GM23248 (cell line): ENCODE measurements at regions not wholly inside any gene's neighbourhood (a gene's known extent, or its start where the extent isn't known, plus 50 kb on each side); places are given as distances from the start of the nearest gene placed in this dataset.
"Not testable (repeated sequence)": the region's sequence is repeated elsewhere in the genome, so short reads cannot be mapped to it uniquely, and the experiment has no call there.

Source experiments
- DNase-seq: peaks from one replicate; pipeline ENCODE4 v3.0.0-alpha.2; 2015
- H2AFZ ChIP-seq: fragments of 200-600 bp; sonication (generic); 2 replicates; pipeline ENCODE4 v1.6.1; 2016; ENCODE audit warnings: antibody characterized with exemption
- H3F3A ChIP-seq: fragments of 200-600 bp; sonication (generic); 2 replicates; pipeline ENCODE4 v1.6.1; 2016; ENCODE audit warnings: mild to moderate bottlenecking, antibody characterized with exemption, mixed run types; ENCODE audit not compliant: insufficient read depth
- H3K27ac ChIP-seq: fragments of 200-600 bp; sonication (generic); 2 replicates; pipeline ENCODE4 v1.5.1; 2016; ENCODE audit warnings: mild to moderate bottlenecking
- H3K27me3 ChIP-seq: fragments of 200-600 bp; sonication (generic); replicated peaks from 2 replicates; pipeline ENCODE4 v1.6.1; 2016; ENCODE audit warnings: mild to moderate bottlenecking; ENCODE audit not compliant: insufficient read depth
- H3K36me3 ChIP-seq: fragments of 200-600 bp; sonication (generic); 2 replicates; pipeline ENCODE4 v1.6.1; 2016; ENCODE audit warnings: low read depth, mild to moderate bottlenecking
- H3K4me1 ChIP-seq: fragments of 200-600 bp; sonication (generic); 2 replicates; pipeline ENCODE4 v1.6.1; 2016; ENCODE audit warnings: mild to moderate bottlenecking; ENCODE audit not compliant: insufficient read depth
- H3K4me2 ChIP-seq: fragments of 200-600 bp; sonication (generic); one replicate; pipeline ENCODE4 v1.6.1; 2016; ENCODE audit warnings: mild to moderate bottlenecking; ENCODE audit not compliant: unreplicated experiment
- H3K4me3 ChIP-seq: fragments of 200-600 bp; sonication (generic); 2 replicates; pipeline ENCODE4 v1.5.1; 2016; ENCODE audit warnings: mild to moderate bottlenecking
- H3K79me2 ChIP-seq: fragments of 200-600 bp; sonication (generic); 2 replicates; pipeline ENCODE4 v1.6.1; 2016; ENCODE audit warnings: mild to moderate bottlenecking; ENCODE audit not compliant: insufficient read depth
- H3K9ac ChIP-seq: fragments of 200-600 bp; sonication (generic); 2 replicates; pipeline ENCODE4 v1.6.1; 2016; ENCODE audit warnings: mild to moderate bottlenecking
- H3K9me2 ChIP-seq: fragments of 200-600 bp; sonication (generic); 2 replicates; pipeline ENCODE4 v1.6.1; 2016; ENCODE audit warnings: mixed run types, mild to moderate bottlenecking, moderate library complexity; ENCODE audit not compliant: insufficient read depth
- H3K9me3 ChIP-seq: fragments of 200-600 bp; sonication (generic); one replicate; pipeline ENCODE4 v1.6.1; 2017; ENCODE audit warnings: low read depth
- H4K20me1 ChIP-seq: fragments of 200-600 bp; sonication (generic); 2 replicates; pipeline ENCODE4 v1.6.0; 2016; ENCODE audit not compliant: insufficient read depth
- EZH2 ChIP-seq: fragments of 200-600 bp; sonication (generic); IDR thresholded peaks from 2 replicates; pipeline ENCODE4 v1.6.1; 2018; ENCODE audit warnings: antibody characterized with exemption, mild to moderate bottlenecking; ENCODE audit not compliant: insufficient read depth, poor library complexity, severe bottlenecking
- EZH2phosphoT487 ChIP-seq: fragments of 200-600 bp; sonication (generic); IDR thresholded peaks from 2 replicates; pipeline ENCODE4 v1.6.1; 2018; ENCODE audit warnings: antibody characterized with exemption, moderate library complexity, mild to moderate bottlenecking, low read depth; ENCODE audit not compliant: insufficient read depth
- WGBS, 2 experiments: methylation state at CpG; one replicate each; pipeline ENCODE4 v1.1.6; 2015 to 2017; ENCODE audit warnings: low lambda C conversion rate in 2 of 2, low coverage in 1 of 2; ENCODE audit errors: missing lambda C conversion rate in 2 of 2; 5-methylcytosine and 5-hydroxymethylcytosine counted together
- in situ Hi-C: fragments of 300-500 bp; cut with MboI; formaldehyde crosslinking; loops from 2 replicates; pipeline ENCODE4 v1.15.0; 2020

GRCh38 chr4:65241257-65241997, 428.9 kb downstream of the EPHA5 start:
- in situ Hi-C loops: no loop called here

GRCh38 chr4:65234061-65234460, 436.2 kb downstream of the EPHA5 start:
- no peak overlapping the region for H3K27ac ChIP-seq
- no peaks in the 10 kb centered on the region for H3K79me2 ChIP-seq
- H3K27me3 ChIP-seq: no peaks in the 10 kb centered on the region
- H3K4me1 ChIP-seq: no peaks in the 10 kb centered on the region
- no peaks in the 10 kb centered on the region for H3K9me2 ChIP-seq
- H4K20me1 ChIP-seq: no peaks in the 10 kb centered on the region
- no peak overlapping the region for H3K9ac ChIP-seq
- H3F3A ChIP-seq: no peaks in the 10 kb centered on the region
- no peak overlapping the region for H3K4me2 ChIP-seq
- TF ChIP-seq EZH2 (no peak), EZH2phosphoT487 (no peak)
- DNase-seq: no peak
- no peaks in the 10 kb centered on the region for H3K36me3 ChIP-seq
- H3K9me3 ChIP-seq: no peaks in the 10 kb centered on the region
- H2AFZ ChIP-seq: no peak overlapping the region
- no peak overlapping the region for H3K4me3 ChIP-seq
- in situ Hi-C loops: no loop called here
- WGBS, 2 experiments: 40% methylated on average over 2 of the region's 2 CpGs

More at GRCh38 chr4:65241257-65241997, 428.9 kb downstream of the EPHA5 start:
- no peaks in the 10 kb centered on the region for H3K9me3 ChIP-seq
- H3K27me3 ChIP-seq: no peaks in the 10 kb centered on the region
- H4K20me1 ChIP-seq: no peaks in the 10 kb centered on the region
- H3K4me3 ChIP-seq: no peak overlapping the region
- no peak overlapping the region for H3K9ac ChIP-seq
- H3K36me3 ChIP-seq: no peaks in the 10 kb centered on the region
- no peaks in the 10 kb centered on the region for H3K9me2 ChIP-seq
- H3K4me1 ChIP-seq: no peaks in the 10 kb centered on the region
- WGBS, 2 experiments: 61 to 69% methylated on average over 24 to 26 of the region's 26 CpGs
- H2AFZ ChIP-seq: no peak overlapping the region
- H3K79me2 ChIP-seq: no peaks in the 10 kb centered on the region
- no peak for DNase-seq
- no peak overlapping the region for H3K4me2 ChIP-seq
- no peaks in the 10 kb centered on the region for H3F3A ChIP-seq
- no peak overlapping the region for H3K27ac ChIP-seq
- TF ChIP-seq EZH2: no peak

- Histone ChIP-seq H3K9ac (no peak overlapping the region), H3K9me3 (no peaks in the 10 kb centered on the region), H3F3A (no peaks in the 10 kb centered on the region), H3K36me3 (no peaks in the 10 kb centered on the region), H3K4me1 (no peaks in the 10 kb centered on the region), H3K27me3 (no peaks in the 10 kb centered on the region), H3K27ac (no peak overlapping the region), H3K9me2 (no peaks in the 10 kb centered on the region), H3K4me2 (no peak overlapping the region), H2AFZ (no peak overlapping the region), H3K4me3 (no peak overlapping the region), H3K79me2 (no peaks in the 10 kb centered on the region), H4K20me1 (no peaks in the 10 kb centered on the region)
- no peak for DNase-seq
- TF ChIP-seq EZH2phosphoT487 (no peak), EZH2 (no peak)
- in situ Hi-C loops: no loop called here
These were observed 442.7 kb downstream of the EPHA5 start for GRCh38 chr4:65227628-65228027.

- no peaks in the 10 kb centered on the region for H3K9me3 ChIP-seq
- TF ChIP-seq EZH2: no peak
- no peak for TF ChIP-seq EZH2phosphoT487
- no peak for DNase-seq
These were observed 446.7 kb downstream of the EPHA5 start for GRCh38 chr4:65223601-65224000.

GRCh38 chr4:65223074-65223473, 447.2 kb downstream of the EPHA5 start:
- H3K4me3 ChIP-seq, DNase-seq, H3K27me3 ChIP-seq, H3K9ac ChIP-seq, H3F3A ChIP-seq, H3K9me2 ChIP-seq, H3K36me3 ChIP-seq, H2AFZ ChIP-seq, H3K4me2 ChIP-seq, H3K79me2 ChIP-seq, H3K4me1 ChIP-seq, H4K20me1 ChIP-seq, H3K9me3 ChIP-seq, H3K27ac ChIP-seq, in situ Hi-C loops: not testable (repeated sequence)
- 50 to 56% methylated on average over 11 of the region's 11 CpGs for WGBS, 2 experiments

More at GRCh38 chr4:65223601-65224000, 446.7 kb downstream of the EPHA5 start:
- Histone ChIP-seq H3F3A (no peaks in the 10 kb centered on the region), H3K9me2 (no peaks in the 10 kb centered on the region), H3K36me3 (no peaks in the 10 kb centered on the region), H3K27me3 (no peaks in the 10 kb centered on the region), H3K9ac (no peak overlapping the region), H3K4me2 (no peak overlapping the region), H4K20me1 (no peaks in the 10 kb centered on the region), H3K79me2 (no peaks in the 10 kb centered on the region), H3K4me1 (no peaks in the 10 kb centered on the region), H3K4me3 (no peak overlapping the region), H2AFZ (no peak overlapping the region), H3K27ac (no peak overlapping the region)
- in situ Hi-C loops: no loop called here
- 34% methylated on average over 2 of the region's 2 CpGs for WGBS, 2 experiments
